HG03460 (cell line): ENCODE measurements at regions not wholly inside any gene's neighbourhood (a gene's known extent, or its start where the extent isn't known, plus 50 kb on each side); places are given as distances from the start of the nearest gene placed in this dataset.
"Not testable (repeated sequence)": the region's sequence is repeated elsewhere in the genome, so short reads cannot be mapped to it uniquely, and the experiment has no call there.

Source experiments
- ATAC-seq: cut with Tn5 transposase; IDR thresholded peaks from one replicate; pipeline ENCODE4 v1.9.1; 2021; ENCODE audit not compliant: unreplicated experiment

GRCh38 chr7:81236560-81236959 is 317.7 kb upstream of the SEMA3C start:
- no peak for ATAC-seq

- no peak for ATAC-seq
Measured at GRCh38 chr7:81235997-81236396, 317.1 kb upstream of the SEMA3C start.

- ATAC-seq: no peak
Measured at GRCh38 chr7:81234896-81235295, 316.0 kb upstream of the SEMA3C start.

- no peak for ATAC-seq
Measured at GRCh38 chr7:81233208-81233940, 314.5 kb upstream of the SEMA3C start.

- no peak for ATAC-seq
Measured at GRCh38 chr7:81232084-81232799, 313.4 kb upstream of the SEMA3C start.

- ATAC-seq: no peak
Measured at GRCh38 chr7:81231301-81231838, 312.5 kb upstream of the SEMA3C start.

- ATAC-seq: no peak
Measured at GRCh38 chr7:81226234-81226633, 307.4 kb upstream of the SEMA3C start.

GRCh38 chr7:81222692-81223091 is 303.8 kb upstream of the SEMA3C start:
- ATAC-seq: not testable (repeated sequence)

GRCh38 chr7:81221527-81222217 is 302.8 kb upstream of the SEMA3C start:
- ATAC-seq: no peak

- no peak for ATAC-seq
Measured at GRCh38 chr7:81218480-81219106, 299.7 kb upstream of the SEMA3C start.

GRCh38 chr7:81213394-81213793 is 294.5 kb upstream of the SEMA3C start:
- ATAC-seq: no peak

- ATAC-seq: no peak
Measured at GRCh38 chr7:81211934-81212320, 293.1 kb upstream of the SEMA3C start.

GRCh38 chr7:81211204-81211933 is 292.5 kb upstream of the SEMA3C start:
- ATAC-seq: no peak

- no peak for ATAC-seq
Measured at GRCh38 chr7:81210137-81211064, 291.6 kb upstream of the SEMA3C start.

- no peak for ATAC-seq
Measured at GRCh38 chr7:81209059-81209458, 290.2 kb upstream of the SEMA3C start.

- ATAC-seq: no peak
Measured at GRCh38 chr7:81207801-81208200, 288.9 kb upstream of the SEMA3C start.

- ATAC-seq: no peak
Measured at GRCh38 chr7:81206667-81207360, 288.0 kb upstream of the SEMA3C start.

- no peak for ATAC-seq
Measured at GRCh38 chr7:81206217-81206616, 287.4 kb upstream of the SEMA3C start.

GRCh38 chr7:81201188-81201587 is 282.3 kb upstream of the SEMA3C start:
- no peak for ATAC-seq
